GM18867 (cell line): ENCODE measurements at regions not wholly inside any gene's neighbourhood (a gene's known extent, or its start where the extent isn't known, plus 50 kb on each side); places are given as distances from the start of the nearest gene placed in this dataset.
A peak's percentile ranks its signal among the peaks of the same experiment; 100 is the strongest.

Source experiments
- ATAC-seq: cut with Tn5 transposase; IDR thresholded peaks from one replicate; pipeline ENCODE4 v1.9.1; 2021; ENCODE audit warnings: mild to moderate bottlenecking, moderate library complexity; ENCODE audit not compliant: unreplicated experiment

GRCh38 chr7:33806298-33807154 lies 98.8 kb upstream of the BMPER start:
- ATAC-seq: no peak

DNA sequence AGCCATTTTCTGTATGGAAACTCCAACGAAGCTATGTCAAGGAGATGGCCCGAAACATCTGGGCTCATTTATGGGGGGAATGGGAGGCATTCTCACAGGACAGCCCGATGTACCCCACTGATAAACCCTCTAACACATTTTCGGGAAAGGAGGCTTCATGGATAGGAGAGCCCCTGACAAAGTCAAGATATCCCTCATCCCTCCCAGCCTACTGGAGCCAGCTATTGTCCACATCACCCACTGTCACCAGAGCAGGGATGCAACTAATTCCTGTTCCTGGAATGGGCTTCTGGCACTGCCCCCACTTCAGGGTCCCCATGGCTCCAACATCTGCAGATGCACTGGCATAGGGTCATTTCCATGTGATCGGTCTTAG lies 98.2 kb upstream of the BMPER start:
- no peak for ATAC-seq

GRCh38 chr7:33807779-33808482 lies 97.4 kb upstream of the BMPER start:
- ATAC-seq: peak; percentile 62

GRCh38 chr7:33809228-33809627 lies 96.1 kb upstream of the BMPER start:
- ATAC-seq: no peak

- ATAC-seq: no peak
These were observed 95.0 kb upstream of the BMPER start for GRCh38 chr7:33810356-33810755.

GRCh38 chr7:33813331-33813730 lies 92.0 kb upstream of the BMPER start:
- ATAC-seq: no peak

- ATAC-seq: no peak
These were observed 90.9 kb upstream of the BMPER start for GRCh38 chr7:33814400-33814799.

DNA sequence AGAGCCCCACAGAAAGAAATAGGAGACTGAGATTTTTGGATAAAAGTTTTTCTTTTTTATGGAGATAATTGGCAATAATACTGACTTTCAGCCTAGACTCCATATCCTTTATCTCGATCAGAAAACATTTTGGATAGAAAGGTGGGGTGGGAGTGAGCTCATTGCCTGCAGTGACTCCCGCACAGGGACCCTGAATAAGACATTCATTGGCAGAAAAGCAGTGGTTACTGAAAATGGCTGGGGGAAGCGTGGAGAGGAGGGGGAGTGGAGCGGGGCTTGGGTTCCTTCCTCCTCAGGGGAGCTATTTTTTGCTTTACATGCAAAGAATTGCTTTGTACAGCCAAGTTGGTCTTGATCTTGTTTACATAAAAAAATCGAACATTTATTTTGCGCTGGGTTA lies 90.4 kb upstream of the BMPER start:
- ATAC-seq: no peak

DNA sequence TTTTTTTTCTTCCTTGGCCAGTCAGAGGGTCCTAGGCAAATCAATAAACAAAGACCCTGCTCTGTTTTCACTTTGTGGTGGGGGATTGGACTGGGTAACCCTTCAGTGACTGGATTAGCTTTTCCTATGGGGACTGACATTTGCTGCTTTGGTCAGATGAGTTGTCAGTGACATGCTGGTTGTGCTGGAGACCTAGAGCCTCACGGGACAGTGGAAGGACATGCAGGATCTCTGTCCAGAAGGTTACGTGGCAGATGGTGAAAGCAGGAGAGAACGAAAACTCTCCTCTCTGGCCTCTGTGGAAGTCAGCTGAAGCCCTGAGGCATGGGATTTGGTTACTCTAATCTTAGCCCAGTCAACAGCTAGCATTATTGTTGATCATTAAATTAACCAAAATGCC lies 90.0 kb upstream of the BMPER start:
- ATAC-seq: no peak

DNA sequence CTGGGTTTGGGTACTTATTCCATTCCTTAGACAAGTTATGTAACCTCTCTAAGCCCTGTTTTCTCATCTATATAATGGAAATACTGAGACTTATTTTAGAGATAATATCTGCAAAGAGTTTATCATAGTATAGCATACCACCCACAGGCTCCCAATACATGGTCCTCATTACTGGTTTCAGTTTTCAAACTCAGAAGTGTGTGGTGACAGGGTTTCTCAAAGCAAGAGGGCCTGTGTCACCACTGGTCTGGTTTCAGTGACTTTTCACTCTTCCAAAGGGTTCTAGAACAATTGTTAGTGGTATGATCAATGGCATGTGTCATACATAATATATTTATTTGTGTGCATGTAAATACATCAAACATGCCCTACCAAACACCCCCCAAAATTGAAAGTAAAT lies 89.2 kb upstream of the BMPER start:
- peak; percentile 55 for ATAC-seq

- no peak for ATAC-seq
These were observed 85.7 kb upstream of the BMPER start for GRCh38 chr7:33819658-33820057.

GRCh38 chr7:33820206-33820605 lies 85.1 kb upstream of the BMPER start:
- ATAC-seq: no peak

DNA sequence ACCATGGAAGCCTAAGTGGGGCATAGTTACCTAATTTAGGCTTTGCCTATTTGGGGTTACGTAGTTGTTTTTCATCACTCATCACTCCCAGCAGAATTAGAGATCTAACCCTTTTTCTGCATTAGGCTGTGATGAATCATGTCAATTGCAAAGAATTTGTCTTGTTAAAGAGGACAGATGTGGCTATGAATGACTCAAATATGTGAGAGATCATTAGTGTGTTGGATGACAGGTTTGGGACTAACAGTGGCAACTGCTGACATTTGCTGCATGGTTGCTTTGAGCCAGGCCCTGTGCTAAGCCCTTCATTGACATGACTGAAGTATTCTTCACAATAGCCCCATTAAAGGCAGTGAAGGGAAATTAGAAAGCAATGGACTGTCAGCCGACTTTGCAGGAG lies 83.4 kb upstream of the BMPER start:
- ATAC-seq: no peak

- ATAC-seq: no peak
These were observed 81.4 kb upstream of the BMPER start for GRCh38 chr7:33823913-33824312.

DNA sequence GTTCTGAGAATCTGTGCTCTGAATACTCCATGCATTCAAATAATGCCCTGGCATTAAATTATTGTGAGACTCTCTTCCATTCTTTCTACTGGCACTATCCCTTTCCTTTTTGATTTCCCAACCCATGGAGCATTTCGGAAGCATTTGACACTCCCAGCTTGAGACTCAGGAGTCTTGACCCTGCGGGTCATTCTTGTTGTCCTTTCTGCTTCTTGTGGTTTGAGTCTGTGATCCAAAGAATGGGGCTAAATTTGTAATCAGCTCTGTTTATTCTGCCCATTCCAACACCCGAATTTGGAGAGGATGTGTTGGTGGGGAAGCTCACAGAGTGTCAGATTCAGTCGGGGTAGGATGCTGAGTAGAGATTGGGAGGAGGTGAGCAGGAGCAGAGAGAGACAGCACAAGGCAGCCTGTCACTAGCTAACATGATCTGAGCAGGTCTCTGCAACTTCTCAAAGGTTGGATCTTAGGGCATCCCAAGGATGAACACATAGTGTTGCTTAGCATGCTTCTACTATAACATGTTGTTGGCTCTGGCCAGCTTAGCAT lies 80.4 kb upstream of the BMPER start:
- ATAC-seq: no peak

- ATAC-seq: no peak
These were observed 79.7 kb upstream of the BMPER start for GRCh38 chr7:33825644-33826043.

- no peak for ATAC-seq
These were observed 75.8 kb upstream of the BMPER start for GRCh38 chr7:33829536-33829935.

- no peak for ATAC-seq
These were observed 73.8 kb upstream of the BMPER start for GRCh38 chr7:33831389-33832141.

DNA sequence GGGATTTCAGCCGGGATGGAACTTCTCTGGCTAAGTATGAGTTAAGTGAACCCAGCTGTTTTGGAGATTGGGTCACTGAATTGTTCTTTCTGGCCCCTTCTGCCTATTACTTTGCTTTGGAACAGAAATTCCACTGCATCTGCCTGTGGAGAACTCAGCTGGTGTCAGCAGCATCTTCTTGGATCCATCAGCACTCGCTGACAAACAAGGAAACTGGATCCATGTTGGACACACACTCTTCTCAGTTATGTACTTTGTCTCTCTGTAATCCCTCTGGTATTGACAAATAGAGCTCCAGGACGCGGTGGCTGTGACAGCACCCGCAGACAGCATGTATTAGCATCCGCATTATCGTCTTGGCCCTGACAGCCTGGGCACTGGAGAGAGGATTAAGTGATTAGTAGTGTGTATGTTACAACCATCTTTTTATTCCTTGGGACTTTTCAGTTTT lies 73.0 kb upstream of the BMPER start:
- ATAC-seq: no peak

DNA sequence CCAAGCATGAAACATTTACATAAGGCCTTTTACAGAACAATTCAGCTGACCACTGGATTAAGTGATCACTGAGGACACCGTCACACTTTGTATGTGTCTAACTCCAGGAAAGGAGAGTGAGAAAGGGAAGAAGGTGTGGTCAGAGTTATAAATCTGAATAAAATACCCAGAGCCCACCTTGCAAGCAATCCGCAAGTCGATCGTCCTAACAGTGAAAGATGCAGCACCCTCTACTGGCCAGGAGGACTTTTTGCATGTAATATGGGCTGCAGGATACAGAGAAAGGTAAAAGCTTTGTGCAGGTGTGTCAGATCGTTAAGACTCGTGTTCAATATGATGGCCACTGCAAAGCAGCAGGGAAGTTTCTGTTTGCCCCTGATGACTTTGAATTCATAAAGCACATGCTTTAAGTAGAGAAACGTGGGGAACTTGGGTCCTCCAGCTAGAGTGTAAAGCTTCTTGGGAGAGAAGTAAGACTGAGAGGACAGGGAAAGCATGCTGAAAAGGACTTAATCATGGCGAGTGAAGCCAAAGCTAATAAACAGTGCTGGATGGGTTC lies 68.5 kb upstream of the BMPER start:
- no peak for ATAC-seq

GRCh38 chr7:33837356-33837851 lies 67.9 kb upstream of the BMPER start:
- ATAC-seq: no peak
